ENCODE measurements at regions not wholly inside any gene's neighbourhood (a gene's known extent, or its start where the extent isn't known, plus 50 kb on each side); places are given as distances from the start of the nearest gene placed in this dataset.

GRCh38 chr1:104919188-104919587, 1169.5 kb downstream of the AMY1C start:
- Histone ChIP-seq H3K4me3 (ENCODE audit: low read depth, low read length, poor library complexity, severe bottlenecking) (no peak overlapping the region), H3K4me1 (ENCODE audit: insufficient read depth, low read length, poor library complexity, severe bottlenecking) (no peaks in the 10 kb centered on the region), H3K36me3 (ENCODE audit: insufficient read depth, low read length, poor library complexity, severe bottlenecking) (no peaks in the 10 kb centered on the region), H3K9me3 (ENCODE audit: low read depth, low read length, poor library complexity, severe bottlenecking) (peaks cover 4% of the 10 kb centered on the region), H3K27ac (ENCODE audit: low read depth, low read length, poor library complexity, severe bottlenecking) (no peak overlapping the region), H3K27me3 (replicated peaks; ENCODE audit: insufficient read depth, low read depth, low read length, poor library complexity) (no peaks in the 10 kb centered on the region)
- no peak for TF ChIP-seq CTCF (conservative IDR thresholded peaks at IDR 0.05; ENCODE audit: low read depth, low read length)
- no peak for TF ChIP-seq EZH2 (IDR thresholded peaks at IDR 0.05; ENCODE audit: borderline replicate concordance, low read depth, low read length, poor library complexity, severe bottlenecking)
- CTCF ChIA-PET, result no interaction called here
- intact Hi-C loops (cut with micrococcal nuclease; ENCODE audit: unreplicated experiment), result no loop called here
- DNase-seq (ENCODE audit: low spot score), result no peak
- POLR2A ChIA-PET (ENCODE audit: low non-redundant PET), result no interaction called here
- no TSS peak for BruUV-seq (replicated peaks)

GRCh38 chr1:104921525-104921924, 1171.8 kb downstream of the AMY1C start:
- no peak overlapping the region for H3K27ac ChIP-seq (ENCODE audit: low read depth, low read length, poor library complexity, severe bottlenecking)
- intact Hi-C loops (cut with micrococcal nuclease; ENCODE audit: unreplicated experiment), result no loop called here
- CTCF ChIA-PET, result no interaction called here
- no peaks in the 10 kb centered on the region for H3K36me3 ChIP-seq (ENCODE audit: insufficient read depth, low read length, poor library complexity, severe bottlenecking)
- H3K4me3 ChIP-seq (ENCODE audit: low read depth, low read length, poor library complexity, severe bottlenecking), result no peak overlapping the region
- no TSS peak for BruUV-seq (replicated peaks)
- POLR2A ChIA-PET (ENCODE audit: low non-redundant PET), result no interaction called here
- no peaks in the 10 kb centered on the region for H3K27me3 ChIP-seq (replicated peaks; ENCODE audit: insufficient read depth, low read depth, low read length, poor library complexity)
- peaks cover 4% of the 10 kb centered on the region for H3K9me3 ChIP-seq (ENCODE audit: low read depth, low read length, poor library complexity, severe bottlenecking)
- TF ChIP-seq CTCF (conservative IDR thresholded peaks at IDR 0.05; ENCODE audit: low read depth, low read length), result no peak
- TF ChIP-seq EZH2 (IDR thresholded peaks at IDR 0.05; ENCODE audit: borderline replicate concordance, low read depth, low read length, poor library complexity, severe bottlenecking), result no peak
- peaks cover 7% of the 10 kb centered on the region for H3K4me1 ChIP-seq (ENCODE audit: insufficient read depth, low read length, poor library complexity, severe bottlenecking)
- peak; percentile 29 for DNase-seq (ENCODE audit: low spot score)

GRCh38 chr1:104923075-104923474, 1173.4 kb downstream of the AMY1C start:
- Histone ChIP-seq H3K36me3 (ENCODE audit: insufficient read depth, low read length, poor library complexity, severe bottlenecking) (no peaks in the 10 kb centered on the region), H3K27me3 (replicated peaks; ENCODE audit: insufficient read depth, low read depth, low read length, poor library complexity) (no peaks in the 10 kb centered on the region), H3K4me1 (ENCODE audit: insufficient read depth, low read length, poor library complexity, severe bottlenecking) (peaks cover 7% of the 10 kb centered on the region), H3K27ac (ENCODE audit: low read depth, low read length, poor library complexity, severe bottlenecking) (no peak overlapping the region), H3K4me3 (ENCODE audit: low read depth, low read length, poor library complexity, severe bottlenecking) (no peak overlapping the region), H3K9me3 (ENCODE audit: low read depth, low read length, poor library complexity, severe bottlenecking) (peaks cover 4% of the 10 kb centered on the region)
- CTCF ChIA-PET, result no interaction called here
- no TSS peak for BruUV-seq (replicated peaks)
- POLR2A ChIA-PET (ENCODE audit: low non-redundant PET), result no interaction called here
- TF ChIP-seq CTCF (conservative IDR thresholded peaks at IDR 0.05; ENCODE audit: low read depth, low read length), result no peak
- no peak for TF ChIP-seq EZH2 (IDR thresholded peaks at IDR 0.05; ENCODE audit: borderline replicate concordance, low read depth, low read length, poor library complexity, severe bottlenecking)
- intact Hi-C loops (cut with micrococcal nuclease; ENCODE audit: unreplicated experiment), result no loop called here
- no peak for DNase-seq (ENCODE audit: low spot score)

Measured in A673 (cell line).